ENCODE measurements at regions not wholly inside any gene's neighbourhood (a gene's known extent, or its start where the extent isn't known, plus 50 kb on each side); places are given as distances from the start of the nearest gene placed in this dataset.

DNA sequence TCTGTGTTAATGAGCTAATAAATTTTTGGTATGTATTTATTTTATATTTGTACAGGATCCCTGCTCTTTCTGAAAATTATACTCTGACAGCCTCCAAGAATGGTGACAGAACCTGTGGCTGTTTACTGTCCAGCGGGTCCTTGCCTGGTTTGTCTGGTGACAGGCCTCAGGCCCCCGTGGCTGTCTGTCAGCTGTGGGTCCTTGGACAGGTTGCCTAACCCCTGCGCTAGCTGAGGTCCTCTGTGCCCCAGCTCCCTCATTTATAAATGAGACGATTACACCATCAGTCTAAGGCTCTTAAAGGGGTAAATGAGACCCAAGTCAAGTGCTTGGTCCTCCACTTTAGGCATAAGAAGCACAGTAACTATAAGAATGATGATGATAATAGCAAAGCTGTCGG lies 125.1 kb upstream of the COL5A1 start:
- no peaks in the 10 kb centered on the region for H3K27me3 ChIP-seq (ENCODE audit: insufficient read depth, low read length, poor library complexity, severe bottlenecking)
- TF ChIP-seq, protein P1, sequence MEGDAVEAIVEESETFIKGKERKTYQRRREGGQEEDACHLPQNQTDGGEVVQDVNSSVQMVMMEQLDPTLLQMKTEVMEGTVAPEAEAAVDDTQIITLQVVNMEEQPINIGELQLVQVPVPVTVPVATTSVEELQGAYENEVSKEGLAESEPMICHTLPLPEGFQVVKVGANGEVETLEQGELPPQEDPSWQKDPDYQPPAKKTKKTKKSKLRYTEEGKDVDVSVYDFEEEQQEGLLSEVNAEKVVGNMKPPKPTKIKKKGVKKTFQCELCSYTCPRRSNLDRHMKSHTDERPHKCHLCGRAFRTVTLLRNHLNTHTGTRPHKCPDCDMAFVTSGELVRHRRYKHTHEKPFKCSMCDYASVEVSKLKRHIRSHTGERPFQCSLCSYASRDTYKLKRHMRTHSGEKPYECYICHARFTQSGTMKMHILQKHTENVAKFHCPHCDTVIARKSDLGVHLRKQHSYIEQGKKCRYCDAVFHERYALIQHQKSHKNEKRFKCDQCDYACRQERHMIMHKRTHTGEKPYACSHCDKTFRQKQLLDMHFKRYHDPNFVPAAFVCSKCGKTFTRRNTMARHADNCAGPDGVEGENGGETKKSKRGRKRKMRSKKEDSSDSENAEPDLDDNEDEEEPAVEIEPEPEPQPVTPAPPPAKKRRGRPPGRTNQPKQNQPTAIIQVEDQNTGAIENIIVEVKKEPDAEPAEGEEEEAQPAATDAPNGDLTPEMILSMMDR (conservative IDR thresholded peaks at IDR 0.05; ENCODE audit: low read length), result no peak
- no peak for TF ChIP-seq EZH2phosphoT487 (IDR thresholded peaks at IDR 0.05; ENCODE audit: borderline replicate concordance)

DNA sequence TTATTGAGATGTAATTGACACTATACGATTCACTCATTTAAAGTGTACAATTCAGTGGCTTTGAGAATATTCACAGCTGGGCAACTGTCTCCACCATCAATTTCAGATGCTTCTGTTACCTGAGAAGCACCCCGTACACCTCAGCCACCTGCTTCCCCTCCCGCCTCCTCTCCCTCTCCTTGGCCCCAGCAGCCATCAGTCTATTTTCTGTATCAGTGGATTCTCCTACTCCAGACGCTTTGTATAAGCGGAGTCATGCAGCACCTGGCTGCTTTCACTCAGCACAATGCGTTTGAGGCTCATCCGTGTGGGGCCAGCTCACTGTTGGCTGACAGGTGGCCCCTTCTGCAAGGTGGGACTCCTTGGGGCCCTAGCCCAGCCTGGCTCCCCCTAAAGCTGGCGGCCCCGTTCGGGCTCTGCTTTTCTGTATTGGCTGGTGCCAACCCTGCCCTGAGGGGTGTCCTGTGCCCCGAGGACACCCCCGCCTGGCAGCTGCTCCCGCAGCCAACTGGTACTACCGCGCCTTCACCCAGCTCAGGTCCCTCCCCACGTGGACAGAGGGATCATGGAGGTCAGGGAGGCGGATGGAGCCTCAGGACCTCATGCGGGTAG lies 124.4 kb upstream of the COL5A1 start:
- Histone ChIP-seq H3K36me3 (ENCODE audit: insufficient read depth, low read length) (no peaks in the 10 kb centered on the region), H3K79me2 (ENCODE audit: insufficient read depth, low read length) (no peaks in the 10 kb centered on the region), H3F3A (ENCODE audit: low read depth) (no peaks in the 10 kb centered on the region), H3K4me1 (ENCODE audit: insufficient read depth, low read length, poor library complexity, severe bottlenecking) (peaks cover 2% of the 10 kb centered on the region), H3K27me3 (ENCODE audit: insufficient read depth, low read length, poor library complexity, severe bottlenecking) (no peaks in the 10 kb centered on the region), H3K4me3 (ENCODE audit: low read length, poor library complexity, severe bottlenecking) (no peak overlapping the region), H3K9ac (ENCODE audit: low read depth, low read length, poor library complexity, severe bottlenecking) (no peak overlapping the region), H4K20me1 (ENCODE audit: insufficient read depth, low read length, poor library complexity, severe bottlenecking) (no peaks in the 10 kb centered on the region), H3K9me3 (ENCODE audit: insufficient read depth, low read depth, low read length) (peaks cover 9% of the 10 kb centered on the region; the same call in 1 of the 2 replicates), H3K4me2 (ENCODE audit: low read depth, low read length, poor library complexity, severe bottlenecking) (no peak overlapping the region), H2AFZ (ENCODE audit: low read length) (no peak overlapping the region), H3K9me2 (replicated peaks; ENCODE audit: low read depth, low read length) (no peaks in the 10 kb centered on the region)
- no peak for TF ChIP-seq EZH2phosphoT487 (IDR thresholded peaks at IDR 0.05; ENCODE audit: borderline replicate concordance)

More for the DNA sequence above, 125.1 kb upstream of the COL5A1 start:
- no peaks in the 10 kb centered on the region for H3K79me2 ChIP-seq (ENCODE audit: insufficient read depth, low read length)
- no peak overlapping the region for H3K4me3 ChIP-seq (ENCODE audit: low read length, poor library complexity, severe bottlenecking)
- H3F3A ChIP-seq (ENCODE audit: low read depth), result no peaks in the 10 kb centered on the region
- H2AFZ ChIP-seq (ENCODE audit: low read length), result no peak overlapping the region
- no peaks in the 10 kb centered on the region for H4K20me1 ChIP-seq (ENCODE audit: insufficient read depth, low read length, poor library complexity, severe bottlenecking)
- H3K9ac ChIP-seq (ENCODE audit: low read depth, low read length, poor library complexity, severe bottlenecking), result no peak overlapping the region
- H3K36me3 ChIP-seq (ENCODE audit: insufficient read depth, low read length), result no peaks in the 10 kb centered on the region
- H3K4me1 ChIP-seq (ENCODE audit: insufficient read depth, low read length, poor library complexity, severe bottlenecking), result peaks cover 3% of the 10 kb centered on the region
- H3K9me2 ChIP-seq (replicated peaks; ENCODE audit: low read depth, low read length), result no peaks in the 10 kb centered on the region
- no peak overlapping the region for H3K4me2 ChIP-seq (ENCODE audit: low read depth, low read length, poor library complexity, severe bottlenecking)
- H3K9me3 ChIP-seq (ENCODE audit: insufficient read depth, low read depth, low read length), result peaks cover 9% of the 10 kb centered on the region; the same call in 1 of the 2 replicates

DNA sequence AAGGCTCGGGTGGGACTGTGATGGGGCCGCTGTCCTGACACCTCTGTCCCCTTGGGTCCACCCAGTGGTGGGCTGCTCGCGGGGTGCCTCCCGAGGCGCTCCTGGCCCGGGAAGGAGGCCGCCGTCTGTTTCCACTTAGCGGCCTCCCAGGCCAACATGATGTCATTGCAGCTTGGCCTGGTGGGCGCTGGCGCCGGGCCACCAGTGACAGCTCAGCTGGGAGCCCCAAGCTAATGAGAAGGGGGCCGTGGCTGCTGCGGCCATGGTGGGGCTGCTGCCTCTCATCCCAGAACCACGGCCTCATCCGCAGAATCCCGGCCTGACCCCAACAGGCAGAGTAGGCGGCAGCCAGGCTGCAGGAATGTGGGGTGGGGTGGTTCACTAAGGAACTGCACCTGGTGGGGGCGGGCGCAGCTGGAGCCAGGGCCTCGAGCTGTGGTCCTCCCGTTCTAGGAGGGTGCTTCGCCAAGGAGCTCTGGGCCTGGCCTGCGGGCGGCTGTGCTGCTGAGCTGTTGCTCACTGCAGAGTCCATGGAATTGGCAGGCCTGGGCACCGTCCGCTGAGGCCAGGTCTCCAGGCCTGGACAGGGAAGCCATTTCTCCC lies 123.5 kb upstream of the COL5A1 start:
- H2AFZ ChIP-seq (ENCODE audit: low read length), result no peak overlapping the region
- TF ChIP-seq EZH2phosphoT487 (IDR thresholded peaks at IDR 0.05; ENCODE audit: borderline replicate concordance), result no peak
- TF ChIP-seq, protein P1 (conservative IDR thresholded peaks at IDR 0.05; ENCODE audit: low read length), result no peak
- no peak overlapping the region for H3K4me2 ChIP-seq (ENCODE audit: low read depth, low read length, poor library complexity, severe bottlenecking)
- H3K27me3 ChIP-seq (ENCODE audit: insufficient read depth, low read length, poor library complexity, severe bottlenecking), result no peaks in the 10 kb centered on the region
- no peak overlapping the region for H3K9ac ChIP-seq (ENCODE audit: low read depth, low read length, poor library complexity, severe bottlenecking)
- peaks cover 5% of the 10 kb centered on the region for H3K4me1 ChIP-seq (ENCODE audit: insufficient read depth, low read length, poor library complexity, severe bottlenecking)
- H3K36me3 ChIP-seq (ENCODE audit: insufficient read depth, low read length), result no peaks in the 10 kb centered on the region
- no peak overlapping the region for H3K4me3 ChIP-seq (ENCODE audit: low read length, poor library complexity, severe bottlenecking)
- no peaks in the 10 kb centered on the region for H3K79me2 ChIP-seq (ENCODE audit: insufficient read depth, low read length)
- H4K20me1 ChIP-seq (ENCODE audit: insufficient read depth, low read length, poor library complexity, severe bottlenecking), result no peaks in the 10 kb centered on the region
- no peaks in the 10 kb centered on the region for H3F3A ChIP-seq (ENCODE audit: low read depth)
- no peaks in the 10 kb centered on the region for H3K9me2 ChIP-seq (replicated peaks; ENCODE audit: low read depth, low read length)
- H3K9me3 ChIP-seq (ENCODE audit: insufficient read depth, low read depth, low read length), result peaks cover 9% of the 10 kb centered on the region; the same call in 1 of the 2 replicates
